Stomach (tissue), 4 donors: ENCODE measurements at regions not wholly inside any gene's neighbourhood (a gene's known extent, or its start where the extent isn't known, plus 50 kb on each side); places are given as distances from the start of the nearest gene placed in this dataset.
"Not testable (repeated sequence)": the region's sequence is repeated elsewhere in the genome, so short reads cannot be mapped to it uniquely, and the experiment has no call there.

Source experiments
- EP300 ChIP-seq: sonication (generic); formaldehyde crosslinking; IDR thresholded peaks from one replicate; pipeline ENCODE4 v1.6.1; 2017; ENCODE audit warnings: antibody characterized with exemption
- POLR2A ChIP-seq, 4 donors: fragments of 450-650 bp; IDR thresholded peaks; one replicate each; pipeline ENCODE4 v1.6.1; 2016; ENCODE audit warnings: antibody characterized with exemption in 4 of 4, control low read depth in 2 of 4, mild to moderate bottlenecking in 1 of 4, moderate library complexity in 1 of 4
- POLR2AphosphoS5 ChIP-seq, 3 donors: sonication (generic); formaldehyde crosslinking; IDR thresholded peaks; one replicate each; pipeline ENCODE4 v1.6.1; 2016; ENCODE audit warnings: antibody characterized with exemption in 3 of 3
- TF ChIP-seq, protein P1 (sequence below), 7 experiments: fragments of 450-650 bp in 4 of 7; fragments of 200-600 bp in 3 of 7; sonication (generic) in 3 of 7; IDR thresholded peaks; one replicate each; pipeline ENCODE4 v1.5.1; 2016 to 2019; ENCODE audit warnings: antibody characterized with exemption in 7 of 7, control low read depth in 2 of 7, mild to moderate bottlenecking in 1 of 7

- TF ChIP-seq, protein P1, sequence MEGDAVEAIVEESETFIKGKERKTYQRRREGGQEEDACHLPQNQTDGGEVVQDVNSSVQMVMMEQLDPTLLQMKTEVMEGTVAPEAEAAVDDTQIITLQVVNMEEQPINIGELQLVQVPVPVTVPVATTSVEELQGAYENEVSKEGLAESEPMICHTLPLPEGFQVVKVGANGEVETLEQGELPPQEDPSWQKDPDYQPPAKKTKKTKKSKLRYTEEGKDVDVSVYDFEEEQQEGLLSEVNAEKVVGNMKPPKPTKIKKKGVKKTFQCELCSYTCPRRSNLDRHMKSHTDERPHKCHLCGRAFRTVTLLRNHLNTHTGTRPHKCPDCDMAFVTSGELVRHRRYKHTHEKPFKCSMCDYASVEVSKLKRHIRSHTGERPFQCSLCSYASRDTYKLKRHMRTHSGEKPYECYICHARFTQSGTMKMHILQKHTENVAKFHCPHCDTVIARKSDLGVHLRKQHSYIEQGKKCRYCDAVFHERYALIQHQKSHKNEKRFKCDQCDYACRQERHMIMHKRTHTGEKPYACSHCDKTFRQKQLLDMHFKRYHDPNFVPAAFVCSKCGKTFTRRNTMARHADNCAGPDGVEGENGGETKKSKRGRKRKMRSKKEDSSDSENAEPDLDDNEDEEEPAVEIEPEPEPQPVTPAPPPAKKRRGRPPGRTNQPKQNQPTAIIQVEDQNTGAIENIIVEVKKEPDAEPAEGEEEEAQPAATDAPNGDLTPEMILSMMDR (IDR thresholded peaks at IDR 0.05) = not testable (repeated sequence)
- not testable (repeated sequence) for TF ChIP-seq POLR2A (IDR thresholded peaks at IDR 0.05); EP300; POLR2AphosphoS5 (IDR thresholded peaks at IDR 0.05)
Observed at GRCh38 chr15:20153528-20153927, 388.1 kb downstream of the GOLGA6L6 start.
